ENCODE measurements at regions not wholly inside any gene's neighbourhood (a gene's known extent, or its start where the extent isn't known, plus 50 kb on each side); places are given as distances from the start of the nearest gene placed in this dataset.
A peak's percentile ranks its signal among the peaks of the same experiment; 100 is the strongest.

- Histone ChIP-seq H3K4me1 (no peaks in the 10 kb centered on the region), H3K27me3 (no peaks in the 10 kb centered on the region), H3K4me3 (no peak overlapping the region), H3K36me3 (no peaks in the 10 kb centered on the region), H3K27ac (no peak overlapping the region), H3K9me3 (no peaks in the 10 kb centered on the region)
- FAIRE-seq, result no peak
- intact Hi-C loops (cut with DNase I), result no loop called here
- peak in 1 of 6 donors; percentile 24 for DNase-seq
- TF ChIP-seq CTCF (IDR thresholded peaks at IDR 0.05), result no peak
- ATAC-seq, result no peak
- WGBS, 2 donors, result 64% methylated on average over 10 of the region's 10 CpGs
Measured at GRCh38 chr10:32163071-32163761, 107.0 kb upstream of the KIF5B start.

- WGBS, 2 donors, result 94 to 96% methylated on average over 8 of the region's 8 CpGs
- TF ChIP-seq CTCF (IDR thresholded peaks at IDR 0.05), result no peak
- H3K27ac ChIP-seq, result no peak overlapping the region
- H3K27me3 ChIP-seq, result no peaks in the 10 kb centered on the region
- no peak overlapping the region for H3K4me3 ChIP-seq
- ATAC-seq (no peak), FAIRE-seq (no peak), DNase-seq (no peak)
- intact Hi-C loops (cut with DNase I), result no loop called here
- H3K36me3 ChIP-seq, result no peaks in the 10 kb centered on the region
- no peaks in the 10 kb centered on the region for H3K9me3 ChIP-seq
- no peaks in the 10 kb centered on the region for H3K4me1 ChIP-seq
Measured at GRCh38 chr10:32161586-32161985, 105.4 kb upstream of the KIF5B start.

- Histone ChIP-seq H3K27me3 (no peaks in the 10 kb centered on the region), H3K36me3 (no peaks in the 10 kb centered on the region), H3K27ac (no peak overlapping the region), H3K9me3 (no peaks in the 10 kb centered on the region), H3K4me3 (no peak overlapping the region), H3K4me1 (no peaks in the 10 kb centered on the region)
- 68 to 72% methylated on average over 2 of the region's 2 CpGs for WGBS, 2 donors
- TF ChIP-seq CTCF (IDR thresholded peaks at IDR 0.05), result no peak
- DNase-seq, result no peak
- peak in 1 of 4 donors; percentile 29 for ATAC-seq
- no peak for FAIRE-seq
- intact Hi-C loops (cut with DNase I), result no loop called here
Measured at GRCh38 chr10:32160864-32161263, 104.6 kb upstream of the KIF5B start.

GRCh38 chr10:32159264-32159663, 103.0 kb upstream of the KIF5B start:
- TF ChIP-seq CTCF (IDR thresholded peaks at IDR 0.05), result no peak
- ATAC-seq, result no peak

GRCh38 chr10:32156031-32156495, 99.8 kb upstream of the KIF5B start:
- peaks cover 0 to under 1% (median 0%) of the 10 kb centered on the region in 3 donors for H3K4me1 ChIP-seq
- ATAC-seq (no peak), FAIRE-seq (no peak), DNase-seq (no peak)
- H3K36me3 ChIP-seq, result no peaks in the 10 kb centered on the region
- 68 to 71% methylated on average over 4 of the region's 4 CpGs for WGBS, 2 donors
- no peak for TF ChIP-seq CTCF (IDR thresholded peaks at IDR 0.05)
- no peaks in the 10 kb centered on the region for H3K27me3 ChIP-seq
- H3K9me3 ChIP-seq, result no peaks in the 10 kb centered on the region
- H3K27ac ChIP-seq, result no peak overlapping the region
- intact Hi-C loops (cut with DNase I), result no loop called here
- no peak overlapping the region for H3K4me3 ChIP-seq

More at GRCh38 chr10:32159264-32159663, 103.0 kb upstream of the KIF5B start:
- no peak overlapping the region for H3K4me3 ChIP-seq
- H3K36me3 ChIP-seq, result no peaks in the 10 kb centered on the region
- H3K9me3 ChIP-seq, result no peaks in the 10 kb centered on the region
- FAIRE-seq (no peak), DNase-seq (peak in 1 of 6 donors; percentile 19)
- 78 to 87% methylated on average over 7 of the region's 7 CpGs for WGBS, 2 donors
- H3K27me3 ChIP-seq, result no peaks in the 10 kb centered on the region
- no peaks in the 10 kb centered on the region for H3K4me1 ChIP-seq
- H3K27ac ChIP-seq, result no peak overlapping the region
- intact Hi-C loops (cut with DNase I), result no loop called here

Data from pancreas (tissue), 10 donors.